Cardiac fibroblast (primary cell): ENCODE measurements at regions not wholly inside any gene's neighbourhood (a gene's known extent, or its start where the extent isn't known, plus 50 kb on each side); places are given as distances from the start of the nearest gene placed in this dataset.

Experiments used
- DNase-seq, 2 donors: peaks; one replicate each; pipeline versions ENCODE4 v3.0.0 to v3.0.0-alpha.2; 2010; ENCODE audit warnings: low read depth in 2 of 2
- H3K4me3 ChIP-seq, 2 donors: replicated peaks in 1 of 2; 1 replicate in 1 of 2; 2 replicates in 1 of 2; pipeline ENCODE4 v1.5.1; 2011; ENCODE audit warnings: low read depth in 2 of 2, low read length in 2 of 2, mild to moderate bottlenecking in 2 of 2, moderate library complexity in 1 of 2
- CTCF ChIP-seq: IDR thresholded peaks from one replicate; pipeline ENCODE4 v1.5.1; 2011; ENCODE audit warnings: low read depth, mild to moderate bottlenecking, low read length, inconsistent platforms

GRCh38 chr1:112231331-112231730 lies 164.7 kb upstream of the CTTNBP2NL start:
- no peak for TF ChIP-seq CTCF
- DNase-seq, result no peak
- no peak overlapping the region for H3K4me3 ChIP-seq

GRCh38 chr1:112232848-112233247 lies 163.2 kb upstream of the CTTNBP2NL start:
- TF ChIP-seq CTCF, result no peak
- H3K4me3 ChIP-seq, result no peak overlapping the region
- DNase-seq, result no peak

GRCh38 chr1:112234710-112235109 lies 161.3 kb upstream of the CTTNBP2NL start:
- no peak overlapping the region for H3K4me3 ChIP-seq
- no peak for DNase-seq
- no peak for TF ChIP-seq CTCF

GRCh38 chr1:112237983-112238545 lies 157.9 kb upstream of the CTTNBP2NL start:
- H3K4me3 ChIP-seq, result no peak overlapping the region
- TF ChIP-seq CTCF, result no peak
- DNase-seq, result no peak

- H3K4me3 ChIP-seq, result no peak overlapping the region
- no peak for DNase-seq
- no peak for TF ChIP-seq CTCF
Measured at GRCh38 chr1:112239683-112240330, 156.2 kb upstream of the CTTNBP2NL start.

- H3K4me3 ChIP-seq, result no peak overlapping the region
- no peak for DNase-seq
- TF ChIP-seq CTCF, result no peak
Measured at GRCh38 chr1:112242470-112242869, 153.5 kb upstream of the CTTNBP2NL start.

- TF ChIP-seq CTCF, result no peak
- DNase-seq, result no peak
- no peak overlapping the region for H3K4me3 ChIP-seq
Measured at GRCh38 chr1:112244131-112244530, 151.9 kb upstream of the CTTNBP2NL start.
